MM.1S (cell line): ENCODE measurements at regions not wholly inside any gene's neighbourhood (a gene's known extent, or its start where the extent isn't known, plus 50 kb on each side); places are given as distances from the start of the nearest gene placed in this dataset.

Experiments used
- DNase-seq: peaks from one replicate; pipeline ENCODE4 v3.0.0-alpha.2; 2015
- H2AFZ ChIP-seq: fragments of 300-600 bp; sonication (generic); 2 replicates; pipeline ENCODE4 v1.6.0; 2016; ENCODE audit warnings: antibody characterized with exemption, low read length
- H3F3A ChIP-seq: fragments of 300-600 bp; sonication (generic); 2 replicates; pipeline ENCODE4 v1.6.1; 2016; ENCODE audit warnings: mild to moderate bottlenecking, antibody characterized with exemption, low read length, moderate library complexity, mixed read lengths; ENCODE audit not compliant: insufficient read depth
- H3K27ac ChIP-seq: fragments of 300-600 bp; sonication (generic); 2 replicates; pipeline ENCODE4 v1.5.1; 2016; ENCODE audit warnings: mild to moderate bottlenecking, low read length
- H3K27me3 ChIP-seq: fragments of 300-600 bp; sonication (generic); replicated peaks from 2 replicates; pipeline ENCODE4 v1.6.0; 2016; ENCODE audit warnings: low read length; ENCODE audit not compliant: insufficient read depth
- H3K36me3 ChIP-seq: fragments of 300-600 bp; sonication (generic); replicated peaks from 2 replicates; pipeline ENCODE4 v1.6.1; 2016; ENCODE audit warnings: mild to moderate bottlenecking, low read length, mixed read lengths; ENCODE audit not compliant: insufficient read depth
- H3K4me1 ChIP-seq: fragments of 300-600 bp; sonication (generic); 2 replicates; pipeline ENCODE4 v1.6.1; 2016; ENCODE audit warnings: low read length, mixed read lengths
- H3K4me2 ChIP-seq: fragments of 300-600 bp; sonication (generic); 2 replicates; pipeline ENCODE4 v1.6.0; 2016; ENCODE audit warnings: low read depth, low read length
- H3K4me3 ChIP-seq: fragments of 300-600 bp; sonication (generic); 2 replicates; pipeline ENCODE4 v1.5.1; 2016; ENCODE audit warnings: low read length, mixed read lengths
- H3K79me2 ChIP-seq: fragments of 300-600 bp; sonication (generic); 2 replicates; pipeline ENCODE4 v1.6.1; 2016; ENCODE audit warnings: mixed run types, low read length, mixed read lengths
- H3K9ac ChIP-seq: fragments of 300-600 bp; sonication (generic); 2 replicates; pipeline ENCODE4 v1.6.1; 2016; ENCODE audit warnings: low read length, mixed read lengths
- H3K9me2 ChIP-seq: fragments of 300-600 bp; sonication (generic); replicated peaks from 2 replicates; pipeline ENCODE4 v1.6.1; 2016; ENCODE audit warnings: mild to moderate bottlenecking, low read length, mixed read lengths; ENCODE audit not compliant: insufficient read depth
- H3K9me3 ChIP-seq: fragments of 300-600 bp; sonication (generic); replicated peaks from 2 replicates; pipeline ENCODE4 v1.6.1; 2016; ENCODE audit warnings: mild to moderate bottlenecking, low read length, mixed read lengths; ENCODE audit not compliant: insufficient read depth
- H4K20me1 ChIP-seq: fragments of 300-600 bp; sonication (generic); 2 replicates; pipeline ENCODE4 v1.6.1; 2016; ENCODE audit warnings: mild to moderate bottlenecking, low read length, moderate library complexity, mixed read lengths; ENCODE audit not compliant: insufficient read depth
- CTCF ChIP-seq: fragments of 300-600 bp; sonication (generic); IDR thresholded peaks from 2 replicates; pipeline ENCODE4 v1.5.1; 2016; ENCODE audit warnings: antibody characterized with exemption, low read length, mixed read lengths
- EZH2 ChIP-seq: fragments of 300-600 bp; sonication (generic); optimal IDR thresholded peaks from 2 replicates; pipeline ENCODE3; 2017; ENCODE audit warnings: low read depth, mild to moderate bottlenecking, antibody characterized with exemption, low read length, mixed read lengths
- EZH2phosphoT487 ChIP-seq: fragments of 300-600 bp; sonication (generic); IDR thresholded peaks from 2 replicates; pipeline ENCODE4 v1.6.1; 2018; ENCODE audit warnings: antibody characterized with exemption, low read length

GRCh38 chr5:87054821-87055220 lies 212.9 kb upstream of the RASA1 start:
- no peaks in the 10 kb centered on the region for H3F3A ChIP-seq
- no peaks in the 10 kb centered on the region for H3K27me3 ChIP-seq
- no peaks in the 10 kb centered on the region for H3K4me1 ChIP-seq
- no peaks in the 10 kb centered on the region for H3K79me2 ChIP-seq
- no peak overlapping the region for H2AFZ ChIP-seq
- H4K20me1 ChIP-seq = no peaks in the 10 kb centered on the region
- no peak overlapping the region for H3K4me3 ChIP-seq
- no peak overlapping the region for H3K4me2 ChIP-seq
- H3K9me3 ChIP-seq = no peaks in the 10 kb centered on the region
- no peak overlapping the region for H3K9ac ChIP-seq
- no peak for TF ChIP-seq CTCF
- TF ChIP-seq EZH2 = no peak
- TF ChIP-seq EZH2phosphoT487 = no peak
- H3K36me3 ChIP-seq = no peaks in the 10 kb centered on the region
- no peak for DNase-seq
- H3K9me2 ChIP-seq = no peaks in the 10 kb centered on the region
- H3K27ac ChIP-seq = no peak overlapping the region

- no peak for TF ChIP-seq CTCF
- no peak for TF ChIP-seq EZH2phosphoT487
- no peak for TF ChIP-seq EZH2
- no peaks in the 10 kb centered on the region for H3K79me2 ChIP-seq
- H3K4me3 ChIP-seq = no peak overlapping the region
- H3K9ac ChIP-seq = no peak overlapping the region
- H3K4me2 ChIP-seq = no peak overlapping the region
- H3K36me3 ChIP-seq = no peaks in the 10 kb centered on the region
- no peaks in the 10 kb centered on the region for H3K9me3 ChIP-seq
- H3K9me2 ChIP-seq = no peaks in the 10 kb centered on the region
- H3F3A ChIP-seq = no peaks in the 10 kb centered on the region
- no peaks in the 10 kb centered on the region for H3K4me1 ChIP-seq
- no peak for DNase-seq
- H3K27me3 ChIP-seq = no peaks in the 10 kb centered on the region
- H2AFZ ChIP-seq = no peak overlapping the region
- no peaks in the 10 kb centered on the region for H4K20me1 ChIP-seq
- H3K27ac ChIP-seq = no peak overlapping the region
Observed at GRCh38 chr5:87061046-87061445, 206.6 kb upstream of the RASA1 start.

GRCh38 chr5:87069311-87069710 lies 198.4 kb upstream of the RASA1 start:
- H3F3A ChIP-seq = peaks cover 9% of the 10 kb centered on the region
- H3K9me2 ChIP-seq = no peaks in the 10 kb centered on the region
- no peak overlapping the region for H2AFZ ChIP-seq
- H3K36me3 ChIP-seq = no peaks in the 10 kb centered on the region
- H3K27me3 ChIP-seq = no peaks in the 10 kb centered on the region
- no peak overlapping the region for H3K4me3 ChIP-seq
- H3K9ac ChIP-seq = no peak overlapping the region
- H3K4me2 ChIP-seq = peak overlapping the region; percentile 68; the same call in 1 of the 2 replicates
- no peaks in the 10 kb centered on the region for H3K9me3 ChIP-seq
- H4K20me1 ChIP-seq = no peaks in the 10 kb centered on the region
- peaks cover 17% of the 10 kb centered on the region for H3K4me1 ChIP-seq
- H3K27ac ChIP-seq = no peak overlapping the region
- TF ChIP-seq CTCF (no peak), EZH2phosphoT487 (no peak), EZH2 (no peak)
- H3K79me2 ChIP-seq = no peaks in the 10 kb centered on the region
- DNase-seq = no peak
